HT-29 (cell line): ENCODE measurements at regions not wholly inside any gene's neighbourhood (a gene's known extent, or its start where the extent isn't known, plus 50 kb on each side); places are given as distances from the start of the nearest gene placed in this dataset.

Experiments used
- DNase-seq: peaks from one replicate; pipeline ENCODE4 v3.0.0-alpha.2; 2015; ENCODE audit warnings: low spot score

DNA sequence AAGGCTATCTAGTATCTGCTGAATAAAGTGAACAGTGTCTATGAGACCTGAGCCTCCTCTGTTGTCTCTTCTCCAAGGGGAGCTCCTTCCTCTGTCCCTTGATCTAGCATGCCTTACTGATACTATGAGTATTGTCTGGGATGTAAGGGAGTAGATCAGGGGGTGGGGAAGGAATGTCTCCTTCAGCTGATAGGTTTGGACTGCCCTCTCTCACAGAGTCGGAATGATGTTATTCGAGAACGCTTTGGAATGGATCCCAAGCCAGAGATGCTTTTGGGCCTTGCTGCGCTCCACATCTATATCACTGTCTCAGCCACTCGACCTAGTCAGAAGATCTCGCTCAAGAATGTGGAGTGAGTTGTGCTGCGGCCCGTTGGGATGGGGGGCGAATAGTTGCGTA lies 68.3 kb upstream of the PRPS1 start:
- DNase-seq = no peak

DNA sequence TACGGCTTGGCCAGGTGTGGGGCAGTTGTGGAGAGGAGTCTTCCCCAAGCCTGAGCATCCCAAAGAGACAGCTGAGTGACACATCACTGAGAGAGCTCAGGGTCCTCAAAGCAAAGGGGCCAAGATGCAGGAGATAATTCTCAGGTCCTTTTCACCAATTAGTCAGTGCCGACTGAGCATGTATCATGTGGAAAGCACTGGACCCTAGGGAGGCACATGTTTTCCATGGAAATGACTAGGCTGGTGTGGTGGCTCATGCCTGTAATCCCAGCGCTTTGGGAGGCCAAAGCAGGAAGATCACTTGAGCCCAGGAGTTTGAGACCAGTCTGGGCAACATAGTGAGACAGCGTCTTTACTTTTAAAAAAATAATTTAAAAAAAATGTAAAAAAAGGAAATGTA lies 67.3 kb upstream of the PRPS1 start:
- DNase-seq = no peak

DNA sequence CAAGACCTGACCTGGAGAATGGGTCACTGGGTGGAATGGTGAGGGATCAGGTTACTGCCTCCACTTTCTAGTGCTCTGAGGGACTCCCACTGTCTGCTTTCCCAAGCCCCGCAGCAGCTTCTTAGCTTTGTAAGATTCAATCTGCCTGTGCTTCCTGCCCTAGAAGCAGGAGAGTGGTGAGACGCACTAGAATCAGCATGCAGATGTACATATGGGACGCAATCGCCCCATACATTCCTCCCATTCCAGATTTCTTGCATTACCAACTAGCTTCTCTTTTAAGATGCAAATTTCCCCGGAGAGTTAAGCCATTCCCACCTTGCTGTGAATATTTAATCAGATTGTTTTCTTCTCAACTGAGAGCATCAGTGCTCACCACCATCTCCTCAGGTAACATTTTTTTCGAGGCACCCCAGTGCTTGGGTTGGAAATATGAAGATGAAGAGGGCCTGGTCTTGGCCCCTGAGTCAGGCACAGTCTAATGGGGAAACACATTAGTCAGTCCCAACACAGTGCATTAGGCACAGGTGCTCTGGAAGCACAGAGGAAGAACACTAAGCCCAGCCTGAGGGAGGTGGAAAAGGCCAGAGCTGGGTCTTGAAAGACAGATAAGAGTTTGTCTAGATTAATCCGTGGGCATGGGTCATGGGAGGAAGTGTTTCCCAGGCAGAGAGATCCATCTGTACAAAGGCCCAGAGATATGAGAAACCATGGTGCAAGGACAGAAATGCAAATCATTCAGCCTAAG lies 66.7 kb upstream of the PRPS1 start:
- DNase-seq = no peak

DNA sequence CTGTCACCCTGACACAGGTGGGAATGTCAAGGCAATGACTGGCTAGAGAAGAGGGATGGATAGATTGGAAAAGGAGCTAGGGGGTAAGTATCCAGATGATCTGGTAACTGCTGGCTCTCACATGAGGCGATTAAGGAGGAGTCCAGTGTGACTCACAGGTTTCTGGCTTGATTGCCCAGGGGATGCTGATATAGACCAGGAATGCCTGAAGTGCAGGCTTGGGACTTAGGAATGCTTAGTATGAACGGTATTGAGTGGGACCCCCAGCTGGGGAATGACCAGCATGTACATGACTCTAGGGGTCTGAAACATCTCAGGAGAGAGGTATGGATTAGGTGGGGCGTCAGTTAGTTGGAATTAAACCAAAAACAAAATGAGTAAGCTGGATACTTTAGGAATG lies 65.8 kb upstream of the PRPS1 start:
- DNase-seq = no peak

DNA sequence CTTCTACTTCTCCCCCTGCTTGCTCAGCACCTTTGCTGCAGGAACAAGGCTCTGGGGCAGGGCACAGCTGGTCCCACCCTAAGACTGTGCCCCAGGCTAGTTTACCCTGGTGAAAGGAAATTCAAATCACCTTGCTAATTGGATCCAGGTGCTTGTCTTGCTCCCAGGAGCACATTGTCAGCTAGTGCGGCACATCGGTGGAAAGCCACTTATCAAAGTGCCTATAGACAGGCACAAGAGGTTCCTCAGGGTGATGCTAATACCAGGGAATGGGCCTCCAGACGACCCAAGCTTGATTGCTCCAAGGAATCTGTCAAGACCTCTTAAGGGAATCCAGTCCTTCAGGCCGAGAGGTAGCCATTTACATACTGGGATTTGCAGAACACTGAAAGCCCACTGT lies 64.5 kb upstream of the PRPS1 start:
- no peak for DNase-seq

DNA sequence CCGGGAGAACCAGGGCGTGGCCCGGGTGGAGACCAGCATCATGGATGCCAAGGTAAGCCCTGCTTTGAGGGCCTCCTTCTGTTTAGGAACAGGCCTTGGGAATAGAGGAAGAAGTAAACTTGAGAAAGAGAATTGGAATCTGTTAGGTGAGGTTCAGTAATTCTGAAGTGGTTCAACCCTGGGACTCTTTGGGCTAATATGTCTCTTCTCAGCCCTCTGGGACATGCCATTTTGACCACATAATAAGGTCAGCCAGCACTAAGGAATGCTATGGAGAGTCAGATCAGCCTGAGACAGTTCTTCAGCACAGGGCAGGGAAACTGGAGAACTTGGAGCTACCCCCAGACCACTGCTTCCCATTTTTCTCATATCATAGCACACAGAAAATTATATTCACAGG lies 63.3 kb upstream of the PRPS1 start:
- no peak for DNase-seq

DNA sequence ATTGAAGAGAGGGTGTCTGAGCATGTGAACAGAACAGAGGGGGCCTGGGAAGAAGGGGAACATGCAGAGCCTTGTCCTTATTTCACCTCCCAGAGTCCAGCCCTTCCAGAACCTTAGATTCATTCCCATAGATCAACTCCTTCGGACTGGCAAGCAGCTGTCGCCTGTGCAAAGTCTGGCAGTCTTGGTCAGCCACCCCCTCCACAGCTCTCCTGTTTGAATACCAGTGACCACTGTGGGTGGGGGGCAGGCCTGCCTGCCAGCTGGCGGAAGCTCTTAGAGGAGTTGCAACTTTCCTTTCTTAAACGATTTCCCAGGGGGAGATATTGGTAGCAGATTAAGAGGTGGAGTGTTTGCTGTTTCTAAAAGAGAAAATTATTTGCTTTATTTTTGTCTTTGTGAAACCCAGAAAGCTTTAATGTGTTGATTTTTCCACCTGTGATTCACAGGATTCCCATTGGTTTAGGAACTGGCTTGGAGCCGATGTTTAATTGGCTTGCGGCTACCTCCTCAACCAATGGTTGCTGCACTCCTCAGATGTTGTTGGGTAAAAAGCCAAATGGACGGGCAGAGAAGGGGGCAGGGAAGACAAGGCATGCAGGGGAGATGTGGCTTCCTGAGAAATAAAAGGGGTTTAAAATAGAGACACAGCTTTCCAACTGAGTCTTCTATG lies 62.2 kb upstream of the PRPS1 start:
- DNase-seq = peak; percentile 23

DNA sequence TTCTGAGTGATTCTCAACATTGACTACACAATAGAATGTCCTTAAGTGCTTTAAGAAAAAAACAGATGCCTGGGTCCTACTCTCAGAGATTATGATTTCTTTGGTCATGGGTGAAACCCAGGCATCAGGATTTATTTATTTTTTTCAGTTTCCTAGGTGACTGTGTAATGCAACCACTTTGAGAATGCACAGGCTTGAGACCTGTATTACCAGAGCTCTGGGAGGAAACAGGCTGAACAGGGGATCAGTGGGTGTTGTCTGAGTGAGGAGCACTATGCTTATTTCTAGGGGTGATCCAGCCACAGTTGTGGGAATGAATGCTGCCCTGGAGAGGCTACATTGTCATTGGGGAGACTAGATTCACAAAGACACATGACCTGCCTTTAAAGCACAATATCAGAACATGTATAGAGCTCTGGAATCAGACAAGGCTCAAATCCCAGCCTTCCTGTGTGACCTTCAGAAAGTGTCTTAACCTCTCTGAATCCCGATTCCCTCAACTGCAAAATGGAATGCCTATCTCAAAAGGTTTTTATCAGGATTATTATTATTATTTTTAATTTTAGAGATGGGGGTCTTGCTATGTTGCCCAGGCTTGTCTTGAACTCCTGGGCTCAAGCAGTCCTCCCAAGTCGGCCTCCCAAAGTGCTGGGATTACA lies 61.6 kb upstream of the PRPS1 start:
- no peak for DNase-seq

DNA sequence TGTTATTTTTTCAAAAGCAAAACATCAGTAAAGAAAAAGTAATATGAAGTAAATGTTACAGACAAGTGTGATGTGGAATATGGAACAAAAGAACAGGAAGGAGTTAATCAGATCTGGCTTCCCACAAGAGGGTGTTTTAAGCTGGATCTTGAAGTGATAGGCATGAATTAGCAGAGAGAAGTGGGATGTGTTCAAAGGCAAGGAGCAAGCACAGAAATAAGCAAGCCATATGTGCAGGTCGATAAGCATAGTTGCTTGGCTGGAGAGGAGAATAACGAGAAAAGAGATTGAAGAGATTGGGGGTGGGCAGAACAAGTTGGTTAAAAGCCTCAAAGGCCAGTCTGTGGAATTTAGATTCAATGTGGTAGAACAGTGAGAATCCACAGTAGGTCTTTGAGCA lies 60.9 kb upstream of the PRPS1 start:
- DNase-seq = no peak

DNA sequence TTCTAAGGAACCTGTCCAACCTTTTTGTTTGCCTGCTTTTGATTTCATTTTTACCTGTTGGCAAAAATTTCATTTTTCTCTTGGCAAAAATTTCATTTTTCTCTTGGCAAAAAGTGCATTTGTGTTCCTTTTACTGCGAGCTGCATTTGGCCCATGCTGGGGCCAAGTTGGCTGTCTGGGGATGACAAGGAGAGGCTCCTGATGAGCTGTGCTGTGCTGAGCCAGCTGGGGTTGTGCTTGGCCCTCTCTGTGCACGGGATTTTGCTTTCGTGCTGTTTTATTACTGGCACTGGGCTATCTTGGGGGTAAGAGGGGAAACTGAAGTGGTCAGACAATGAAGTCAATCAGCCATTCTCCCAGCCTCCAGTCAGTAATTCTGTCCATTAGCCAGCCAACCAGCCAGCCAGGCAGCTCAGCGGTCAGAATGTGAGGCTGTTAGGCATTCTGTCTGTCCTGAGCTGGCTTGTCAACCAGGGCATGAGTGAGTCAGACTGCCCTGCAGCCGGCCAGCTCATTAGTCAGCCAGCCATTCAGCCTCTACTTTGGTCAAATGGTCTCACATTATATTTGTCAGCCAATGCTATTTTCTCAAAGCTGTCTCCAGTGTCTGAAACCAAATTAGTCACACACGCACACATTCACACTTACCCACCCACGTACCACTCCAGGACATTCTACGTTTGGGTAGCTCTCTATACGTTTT lies 56.9 kb upstream of the PRPS1 start:
- DNase-seq = no peak

DNA sequence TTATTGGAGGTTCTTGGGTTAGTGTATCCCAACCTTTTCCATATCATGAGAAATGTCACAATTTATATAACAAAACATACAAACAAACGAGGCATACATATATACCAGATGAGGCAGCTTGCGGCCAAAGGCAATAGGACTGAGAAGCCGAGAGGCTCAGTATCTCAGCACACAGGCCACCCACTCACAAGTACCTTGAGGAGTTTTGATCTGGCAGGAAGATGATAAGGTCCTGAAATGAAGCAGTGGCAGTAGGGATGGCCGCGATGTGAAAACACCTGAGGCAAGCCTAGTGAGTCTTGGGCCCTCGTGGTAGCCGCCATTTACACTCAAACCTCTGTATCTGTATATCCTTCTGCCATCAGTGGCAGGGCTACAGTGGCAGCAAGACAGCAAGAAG lies 55.3 kb upstream of the PRPS1 start:
- no peak for DNase-seq

DNA sequence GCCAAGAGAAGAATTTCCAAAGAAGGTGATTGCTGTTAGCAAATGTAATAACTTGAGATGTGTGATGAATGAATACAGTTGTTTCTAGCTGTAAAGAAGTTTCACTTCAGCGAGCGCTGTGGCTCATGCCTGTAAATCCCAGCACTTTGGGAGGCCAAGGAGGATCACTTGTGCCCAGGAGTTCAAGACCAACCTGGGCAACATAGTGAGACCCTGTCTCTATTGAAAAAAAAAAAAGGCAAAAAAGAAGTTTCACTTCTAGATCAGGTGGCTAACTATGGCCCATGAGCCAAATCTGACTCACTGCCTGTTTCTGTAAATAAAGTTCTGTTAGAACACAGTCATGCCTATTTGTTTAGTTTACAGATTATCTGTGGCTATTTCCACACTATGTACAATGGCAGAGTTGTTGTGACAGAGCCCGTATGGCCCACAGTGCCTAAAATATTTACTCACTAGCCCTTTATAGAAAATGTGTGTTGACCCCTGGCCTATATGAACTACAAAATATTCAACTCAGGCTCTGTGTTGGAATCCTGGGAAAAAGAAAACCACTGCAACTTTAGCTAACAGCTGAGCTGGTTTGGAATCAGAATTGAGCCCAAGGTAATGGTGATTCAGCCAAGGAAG lies 54.1 kb upstream of the PRPS1 start:
- no peak for DNase-seq

DNA sequence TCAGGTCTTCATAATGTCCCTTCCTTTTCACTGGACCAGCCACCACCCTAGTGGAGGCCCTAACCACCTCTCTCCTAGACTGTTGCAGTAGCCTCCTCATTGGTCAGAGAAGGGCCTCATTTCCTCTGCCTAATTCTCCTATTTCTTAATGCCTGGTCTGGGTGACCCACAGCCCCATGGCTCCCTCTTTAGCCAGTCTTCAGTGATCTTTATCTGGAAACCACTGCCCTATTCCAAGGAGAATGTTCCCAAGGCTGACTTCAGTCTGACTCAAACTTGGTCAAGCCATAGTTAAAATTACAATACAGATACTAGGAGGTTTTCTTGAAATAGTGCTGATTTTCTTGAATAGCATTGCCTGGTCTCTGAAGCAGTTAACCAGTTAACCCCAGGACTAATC lies 53.6 kb upstream of the PRPS1 start:
- no peak for DNase-seq

DNA sequence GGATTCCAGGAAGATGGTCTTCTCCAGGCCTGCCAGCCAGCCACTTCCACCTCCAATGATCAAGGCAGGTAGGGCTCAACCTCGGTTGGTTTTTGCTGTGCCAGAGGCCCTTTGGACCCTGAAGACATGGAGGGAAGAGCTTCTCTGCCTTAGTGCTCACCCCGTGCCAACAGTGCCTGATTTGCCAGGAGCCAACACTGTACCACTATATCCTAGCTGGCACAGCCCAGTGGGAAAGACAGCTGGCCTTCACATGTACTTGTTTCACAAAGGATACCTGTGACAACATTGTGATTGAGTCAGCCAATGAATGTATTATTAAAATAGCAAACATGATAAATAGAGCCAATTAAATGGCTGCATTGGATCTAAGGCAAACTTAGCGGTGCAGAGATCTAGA lies 51.9 kb upstream of the PRPS1 start:
- DNase-seq = no peak

DNA sequence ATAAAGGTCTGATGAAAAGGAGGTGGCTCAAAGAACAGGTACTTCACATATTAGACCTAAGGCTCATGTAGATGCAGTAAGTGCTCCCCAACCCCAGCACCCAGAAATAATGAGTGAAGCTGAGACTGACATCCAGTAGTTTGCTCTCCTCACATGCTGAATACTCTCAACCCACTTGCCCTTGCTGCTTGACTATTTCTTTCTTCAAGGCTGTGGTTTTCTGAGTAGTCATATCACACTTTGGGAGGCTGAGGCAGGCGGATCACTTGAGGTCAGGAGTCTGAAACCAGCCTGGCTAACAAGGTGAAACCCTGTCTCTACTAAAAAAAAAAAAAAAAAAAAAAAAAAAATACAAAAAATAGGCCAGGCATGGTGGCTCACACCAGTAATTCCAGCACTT lies 51.5 kb upstream of the PRPS1 start:
- DNase-seq = no peak

DNA sequence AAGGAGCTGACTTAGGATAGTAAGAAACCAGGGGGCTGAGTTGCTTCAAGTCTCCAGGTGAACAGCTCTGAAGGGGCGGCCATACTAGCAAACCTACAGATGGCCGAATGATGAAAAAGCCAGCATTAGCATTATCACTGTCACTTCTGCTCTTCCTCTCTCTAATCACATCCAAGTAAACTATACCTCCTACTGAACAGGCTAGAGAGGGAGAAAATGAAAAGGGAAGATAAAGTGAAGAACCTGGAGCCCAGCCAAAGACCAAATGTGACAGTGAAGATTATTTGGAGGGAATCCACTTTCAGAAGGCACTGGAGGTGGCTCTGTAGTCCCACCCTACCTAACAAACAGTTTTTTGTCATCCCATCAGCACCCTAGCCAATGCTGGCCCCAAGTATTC lies 50.4 kb upstream of the PRPS1 start:
- no peak for DNase-seq
